HepG2 (cell line): ENCODE measurements at regions not wholly inside any gene's neighbourhood (a gene's known extent, or its start where the extent isn't known, plus 50 kb on each side); places are given as distances from the start of the nearest gene placed in this dataset.

Experiments used
- small RNA-seq, 3 experiments: library from RNA; depleted of rRNA; stranded (forward); fragments of <200 nt; gene quantifications; one replicate each; pipeline ENCODE3, GENCODE V24; 2012; ENCODE audit warnings: low read depth in 2 of 3, low replicate concordance in 1 of 3; ENCODE audit not compliant: insufficient read length in 3 of 3, insufficient read depth in 2 of 3

Small RNA genes lying in the stretch of these regions (small RNA-seq; reads per million reads assigned to genes)
- 0 reads per million in 3 experiments for gene RF00017
